Neural cell (in vitro differentiated cells): ENCODE measurements at regions not wholly inside any gene's neighbourhood (a gene's known extent, or its start where the extent isn't known, plus 50 kb on each side); places are given as distances from the start of the nearest gene placed in this dataset.

Source experiments
- CTCF ChIP-seq: fragments of 450-650 bp; IDR thresholded peaks from 2 replicates; pipeline ENCODE4 v1.5.1; 2014; ENCODE audit warnings: antibody characterized with exemption, mild to moderate bottlenecking, moderate library complexity; ENCODE audit not compliant: poor library complexity, severe bottlenecking
- EP300 ChIP-seq: fragments of 450-650 bp; conservative IDR thresholded peaks from 2 replicates; pipeline ENCODE4 v1.6.1; 2014; ENCODE audit warnings: antibody characterized with exemption, mild to moderate bottlenecking, moderate library complexity; ENCODE audit not compliant: poor library complexity, severe bottlenecking
- EZH2 ChIP-seq: fragments of 200-600, 300-800 bp; shearing (Covaris generic), sonication (generic); IDR thresholded peaks from 2 replicates; pipeline ENCODE4 v1.6.1; 2014; ENCODE audit warnings: antibody characterized with exemption, low read length, borderline replicate concordance, mild to moderate bottlenecking; ENCODE audit not compliant: insufficient read depth, poor library complexity, severe bottlenecking
- MXI1 ChIP-seq: fragments of 450-650 bp; conservative IDR thresholded peaks from 2 replicates; pipeline ENCODE4 v1.6.1; 2014; ENCODE audit warnings: antibody characterized with exemption, mild to moderate bottlenecking; ENCODE audit not compliant: poor library complexity, severe bottlenecking
- POLR2AphosphoS5 ChIP-seq: IDR thresholded peaks from 2 replicates; pipeline ENCODE4 v1.6.1; 2012
- RAD21 ChIP-seq: fragments of 450-650 bp; conservative IDR thresholded peaks from 2 replicates; pipeline ENCODE4 v1.6.1; 2014; ENCODE audit warnings: antibody characterized with exemption, mild to moderate bottlenecking, moderate library complexity
- REST ChIP-seq: IDR thresholded peaks from 2 replicates; pipeline ENCODE4 v1.6.1; 2012; ENCODE audit warnings: borderline replicate concordance
- TAF1 ChIP-seq: IDR thresholded peaks from 2 replicates; pipeline ENCODE4 v1.6.1; 2012; ENCODE audit warnings: low read depth

GRCh38 chr19:28505134-28505533, 707.8 kb downstream of the UQCRFS1 start:
- TF ChIP-seq TAF1 (no peak), CTCF (no peak), RAD21 (no peak), EZH2 (no peak), MXI1 (no peak), POLR2AphosphoS5 (no peak), EP300 (no peak), REST (no peak)
